DOHH2 (cell line): ENCODE measurements at regions not wholly inside any gene's neighbourhood (a gene's known extent, or its start where the extent isn't known, plus 50 kb on each side); places are given as distances from the start of the nearest gene placed in this dataset.

ENCODE experiments used
- CTCF ChIP-seq: fragments of 200-600 bp; sonication (generic); IDR thresholded peaks from one replicate; pipeline ENCODE4 v1.5.1; 2014; ENCODE audit warnings: antibody characterized with exemption, mild to moderate bottlenecking, low read depth, low read length; ENCODE audit not compliant: poor library complexity, severe bottlenecking
- EZH2phosphoT487 ChIP-seq: fragments of 200-600 bp; sonication (generic); IDR thresholded peaks from 2 replicates; pipeline ENCODE4 v1.6.1; 2017; ENCODE audit warnings: borderline replicate concordance, mild to moderate bottlenecking, antibody characterized with exemption, low read length, moderate library complexity, mixed read lengths

GRCh38 chr6:155611742-155612141 is 156.1 kb upstream of the NOX3 start:
- no peak for TF ChIP-seq CTCF
- no peak for TF ChIP-seq EZH2phosphoT487
